ENCODE measurements at regions not wholly inside any gene's neighbourhood (a gene's known extent, or its start where the extent isn't known, plus 50 kb on each side); places are given as distances from the start of the nearest gene placed in this dataset.

GRCh38 chr6:156587751-156588301 lies 189.4 kb upstream of the ARID1B start:
- TF ChIP-seq POLR2AphosphoS5 (IDR thresholded peaks at IDR 0.05; ENCODE audit: borderline replicate concordance, low read depth, low read length) (no peak), EZH2 (IDR thresholded peaks at IDR 0.05) (no peak), FOXP2 (optimal IDR thresholded peaks at IDR 0.05; ENCODE audit: control extremely low read depth, extremely low read length, insufficient read depth) (no peak)

Data from SK-N-MC (cell line).